NCI-H128 (cell line): ENCODE measurements at regions not wholly inside any gene's neighbourhood (a gene's known extent, or its start where the extent isn't known, plus 50 kb on each side); places are given as distances from the start of the nearest gene placed in this dataset.

Source experiments
- DNase-seq: peaks from one replicate; lab custom pipeline; 2025; ENCODE audit not compliant: unreplicated experiment; lab: John Stamatoyannopoulos, UW

DNA sequence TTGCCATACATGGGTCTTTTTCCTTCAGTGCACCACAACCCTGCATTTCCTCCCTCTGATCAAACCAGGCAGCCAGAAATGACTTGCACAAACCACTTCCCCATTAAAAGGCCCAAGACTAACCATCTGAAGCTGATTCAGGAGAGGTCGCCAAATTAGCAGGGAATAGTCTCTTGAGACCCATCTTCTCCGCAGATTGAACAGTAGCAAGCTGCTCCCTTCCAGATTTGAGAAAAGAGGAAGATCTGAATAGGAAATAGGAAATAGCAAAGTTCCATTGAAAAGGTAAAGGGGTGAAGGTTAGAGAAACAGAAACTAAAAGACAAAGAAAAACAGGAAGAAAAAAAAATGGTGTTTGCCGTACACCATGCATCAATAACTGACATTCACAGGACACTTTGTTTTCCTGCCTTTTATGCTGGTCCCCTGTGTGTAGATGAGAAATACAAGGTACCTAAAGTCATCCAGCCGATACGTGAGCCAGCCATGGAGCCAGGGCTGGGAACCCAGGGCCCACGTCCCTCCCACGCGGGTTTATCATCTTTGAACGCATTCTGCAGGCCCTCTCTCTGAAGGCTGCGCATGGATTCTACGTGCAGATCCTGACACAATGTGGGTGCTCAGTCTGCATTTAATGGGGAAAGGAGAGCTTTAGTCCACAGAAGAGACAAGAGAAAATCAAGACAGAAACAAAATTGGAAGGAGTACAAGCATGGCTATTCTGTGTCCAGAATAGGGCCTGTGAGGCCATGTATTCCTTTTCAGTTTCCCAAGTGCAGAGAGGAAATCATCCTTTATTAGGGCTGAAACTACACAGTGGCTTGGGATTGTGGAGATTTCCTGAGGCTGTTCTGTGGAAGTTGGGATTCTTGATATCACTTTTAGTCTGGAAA, 268.4 kb upstream of the NPVF start:
- no peak for DNase-seq

DNA sequence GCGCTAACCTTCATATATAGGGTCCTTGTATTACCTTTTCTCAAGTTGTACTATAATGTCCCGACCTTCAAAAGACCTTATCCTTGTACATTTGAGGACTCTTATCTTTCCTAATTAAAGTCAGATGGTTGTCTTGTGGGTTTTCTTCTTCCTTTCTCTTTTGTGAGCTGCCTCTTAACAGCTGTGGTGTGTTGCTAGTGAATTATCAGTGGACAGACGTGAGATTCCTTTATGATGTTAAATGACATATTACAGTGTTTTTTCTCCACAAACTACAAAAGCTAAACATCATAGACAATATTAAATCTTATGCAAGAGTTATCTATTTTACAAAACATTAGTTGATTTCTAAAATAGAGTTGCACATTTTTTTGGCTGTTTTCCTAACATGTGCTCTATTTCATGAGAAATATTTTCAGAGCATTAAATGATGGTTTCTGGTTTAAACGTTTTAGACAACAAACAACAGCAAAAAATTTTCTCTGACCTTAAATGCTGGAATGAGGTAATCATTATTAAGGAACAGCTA, 272.2 kb upstream of the NPVF start:
- DNase-seq, result no peak

DNA sequence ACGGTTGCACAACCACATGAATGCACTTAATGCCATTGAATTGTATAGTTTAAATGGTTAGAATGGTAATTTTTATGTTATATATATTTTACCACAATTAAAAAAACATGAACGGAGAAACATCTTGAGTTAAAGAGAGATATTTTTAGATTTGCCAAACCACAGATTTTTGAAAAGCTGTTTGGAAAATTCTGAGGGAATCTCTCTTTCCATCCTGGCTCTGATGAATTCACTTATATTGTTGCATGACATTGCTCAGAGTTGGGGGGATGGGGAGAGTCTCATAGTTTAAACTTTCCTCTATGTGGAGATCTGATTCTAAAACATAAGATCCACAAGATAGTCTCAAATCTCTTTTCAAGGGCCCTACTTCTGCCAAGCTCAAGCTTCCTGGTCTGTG, 275.0 kb upstream of the NPVF start:
- DNase-seq, result no peak

DNA sequence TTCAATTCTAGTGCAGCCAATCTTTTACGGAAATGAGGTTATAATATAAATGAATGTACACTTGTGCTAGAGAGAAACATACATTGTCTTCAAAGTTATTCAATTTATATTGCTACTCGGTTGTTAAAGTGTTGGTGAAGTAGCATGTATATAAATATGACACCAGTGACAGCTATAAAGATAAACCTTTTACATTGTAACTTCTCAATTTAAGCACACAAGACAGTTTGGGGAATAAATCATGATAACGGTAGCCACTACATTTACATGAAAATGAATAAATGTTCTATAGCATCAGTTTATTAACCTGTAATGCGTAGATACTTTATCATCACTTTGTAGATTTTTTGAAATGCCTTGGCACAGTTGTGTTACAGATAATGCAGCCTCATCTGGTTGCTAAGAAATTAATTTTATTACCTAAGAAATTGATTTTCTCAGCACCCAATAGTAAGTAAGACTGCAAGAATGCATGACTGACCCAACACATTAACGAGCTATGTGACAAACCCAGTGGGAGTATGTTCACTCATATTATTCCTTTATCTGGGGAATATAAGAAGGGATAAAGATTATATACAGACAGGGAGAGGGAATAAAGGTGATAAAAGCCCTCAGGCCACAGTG, 283.9 kb upstream of the NPVF start:
- DNase-seq, result no peak

DNA sequence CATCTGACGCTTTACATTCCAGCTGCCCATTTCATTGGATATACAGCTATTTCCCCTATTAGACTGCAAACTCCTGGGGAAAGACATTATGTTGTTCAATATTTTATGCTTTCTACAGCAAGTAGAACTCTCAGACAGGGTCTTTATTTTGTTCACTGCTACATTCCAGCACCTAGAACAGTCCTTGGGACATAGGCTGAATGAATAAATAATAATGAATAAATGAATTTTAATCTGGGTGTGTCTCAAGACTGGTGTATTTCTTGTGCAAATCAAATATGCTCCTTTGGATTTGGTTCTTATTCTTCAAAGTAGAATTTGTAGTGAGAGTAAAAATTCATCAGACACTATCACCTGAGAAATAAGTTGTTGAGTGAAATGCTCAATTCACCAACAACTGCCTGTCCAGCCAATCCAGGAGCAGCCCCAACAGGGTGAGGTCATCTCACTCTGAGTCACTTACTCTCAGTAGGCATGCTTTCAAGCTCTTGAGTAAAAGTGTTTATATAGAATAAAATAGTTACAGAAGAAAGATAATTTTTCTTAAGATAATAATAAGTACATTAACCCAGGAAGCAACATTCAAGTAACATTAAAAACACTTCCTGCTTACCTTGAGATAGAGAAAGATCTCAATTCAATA, 287.5 kb upstream of the NPVF start:
- no peak for DNase-seq

DNA sequence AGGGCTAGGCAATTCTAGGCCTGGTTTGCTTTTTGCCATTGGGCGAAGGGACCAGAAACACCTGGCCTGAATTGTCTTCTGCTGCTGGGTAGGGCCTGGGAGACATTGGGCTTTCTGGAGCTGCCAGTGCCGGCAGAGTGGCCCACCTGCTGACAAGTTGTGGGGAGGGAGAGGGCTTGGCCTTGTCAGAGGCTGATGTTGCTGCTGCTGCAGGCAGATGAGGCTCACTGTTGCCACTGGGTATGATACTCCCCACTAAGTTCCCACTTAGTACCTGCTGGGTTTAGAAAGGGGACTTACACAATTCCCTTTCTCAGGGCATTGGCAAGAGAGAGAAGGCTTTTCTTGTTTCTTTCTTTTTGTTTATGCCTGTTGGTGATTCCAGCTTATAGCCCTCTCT, 289.6 kb upstream of the NPVF start:
- no peak for DNase-seq

DNA sequence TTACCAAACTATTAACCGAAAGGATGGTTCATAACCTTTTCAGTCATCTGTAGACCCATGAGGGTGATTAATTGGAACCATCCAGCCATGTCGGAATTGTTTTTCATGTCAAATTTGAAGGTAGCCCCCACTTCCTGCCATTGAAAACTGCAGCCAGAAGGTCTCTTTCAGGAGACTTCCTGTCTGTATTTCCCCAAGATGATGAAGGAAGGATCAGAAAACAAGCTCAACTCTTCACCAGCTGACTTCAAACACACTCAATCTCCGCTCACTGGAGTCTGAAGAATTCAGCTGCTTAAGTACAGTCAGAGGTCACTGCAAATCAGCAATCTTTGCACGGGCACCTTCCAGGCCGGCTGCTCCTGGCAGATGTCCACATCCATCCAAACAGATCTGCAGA, 291.7 kb upstream of the NPVF start:
- DNase-seq, result no peak

DNA sequence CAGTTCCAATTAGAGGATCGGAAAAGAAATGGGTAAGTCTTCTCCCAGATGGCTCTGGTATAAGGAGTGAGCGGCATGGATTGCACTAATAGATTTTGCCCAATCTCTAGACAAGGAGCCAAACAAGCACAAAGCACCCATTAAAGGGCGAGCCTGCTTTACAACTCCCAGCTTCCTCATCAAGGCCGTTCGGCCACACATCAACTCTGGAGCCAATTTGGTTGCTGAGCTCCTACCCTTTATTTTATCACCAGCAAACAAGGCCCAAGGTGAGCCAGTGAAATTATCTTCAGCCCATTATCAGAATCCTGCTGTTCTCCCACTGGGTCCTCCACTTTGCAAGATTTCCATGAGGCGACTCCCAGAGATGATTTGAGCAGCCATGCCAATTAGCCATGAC, 292.2 kb upstream of the NPVF start:
- DNase-seq, result no peak

DNA sequence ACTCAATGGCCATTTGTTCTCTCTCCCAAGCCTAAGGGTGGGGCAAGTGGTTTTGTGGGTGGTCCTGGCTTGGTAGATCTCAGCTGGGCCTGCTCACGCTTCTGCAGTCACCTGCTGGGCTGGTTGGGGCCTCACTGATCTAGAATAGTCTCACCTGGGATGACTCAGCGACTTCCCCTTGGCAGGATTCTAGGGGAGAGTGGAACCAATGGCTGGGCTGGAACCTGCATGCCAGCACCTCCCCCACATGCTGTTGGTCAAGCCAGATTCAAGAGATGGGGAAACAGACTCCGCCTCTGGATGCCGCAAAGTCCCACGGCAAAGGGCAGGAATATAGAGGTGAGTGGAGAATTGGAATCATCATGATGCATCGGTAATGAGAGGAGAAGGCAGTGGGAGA, 292.9 kb upstream of the NPVF start:
- DNase-seq, result no peak

DNA sequence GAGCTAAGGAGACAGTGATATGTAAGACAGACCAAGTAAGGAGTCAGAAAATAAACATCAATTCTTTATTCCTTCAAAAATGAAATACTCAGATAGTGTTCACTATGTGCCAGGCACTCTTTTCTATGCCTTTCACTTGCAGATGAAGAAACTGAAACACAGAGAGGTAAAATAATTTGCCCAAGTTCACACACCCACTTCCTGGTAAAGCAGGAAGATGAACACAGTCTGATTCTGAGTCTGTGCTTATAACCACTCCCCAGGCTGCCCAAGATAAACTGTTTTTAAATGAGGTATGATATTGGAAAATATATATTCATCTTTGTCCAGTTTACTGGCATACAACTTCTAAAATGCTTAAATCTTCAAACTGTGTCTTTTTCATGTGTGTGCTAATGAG, 294.4 kb upstream of the NPVF start:
- DNase-seq, result no peak

DNA sequence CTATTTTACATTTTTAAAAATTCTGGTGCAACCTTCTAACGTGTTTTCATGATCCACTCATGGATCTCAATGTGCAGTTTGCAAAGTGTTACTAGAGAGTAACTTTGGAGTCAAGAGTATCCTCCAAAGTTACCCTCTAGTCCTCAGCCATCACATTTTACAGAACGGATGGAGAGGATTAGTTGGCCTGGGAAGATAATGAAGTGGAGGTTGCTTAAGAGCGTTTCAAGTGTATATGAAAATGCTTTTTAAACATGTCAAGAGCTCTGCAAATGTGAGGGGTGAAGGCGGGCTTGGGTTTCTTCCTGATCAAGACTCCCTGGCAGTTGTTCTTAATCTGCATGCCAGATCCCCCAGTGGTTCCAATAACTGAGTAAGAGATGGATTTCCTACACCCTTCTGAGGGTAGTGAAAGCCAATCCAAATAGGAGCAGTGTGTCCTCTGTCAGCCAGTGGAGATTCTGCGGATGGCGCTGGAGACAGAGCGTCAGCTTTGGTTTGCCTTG, 299.4 kb upstream of the NPVF start:
- DNase-seq, result no peak

DNA sequence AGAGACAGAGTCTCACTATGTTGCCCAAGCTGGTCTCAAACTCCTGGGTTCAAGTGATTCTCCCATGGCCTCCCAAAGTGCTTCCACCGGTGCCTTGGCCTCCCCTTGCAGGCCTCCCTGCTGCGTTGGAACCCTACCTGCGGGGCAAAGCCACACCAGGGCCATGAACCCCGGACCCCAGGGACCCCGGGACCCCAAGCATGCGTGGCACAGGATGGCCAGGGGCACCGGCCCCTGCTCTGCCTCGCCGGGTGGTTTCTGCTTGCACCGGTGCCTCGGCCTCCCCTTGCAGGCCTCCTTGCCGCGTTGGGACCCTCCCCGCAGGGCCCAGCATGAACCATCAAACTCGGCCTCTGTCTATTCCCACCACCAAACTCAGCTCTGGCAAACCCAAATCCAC, 301.0 kb upstream of the NPVF start:
- DNase-seq, result no peak

DNA sequence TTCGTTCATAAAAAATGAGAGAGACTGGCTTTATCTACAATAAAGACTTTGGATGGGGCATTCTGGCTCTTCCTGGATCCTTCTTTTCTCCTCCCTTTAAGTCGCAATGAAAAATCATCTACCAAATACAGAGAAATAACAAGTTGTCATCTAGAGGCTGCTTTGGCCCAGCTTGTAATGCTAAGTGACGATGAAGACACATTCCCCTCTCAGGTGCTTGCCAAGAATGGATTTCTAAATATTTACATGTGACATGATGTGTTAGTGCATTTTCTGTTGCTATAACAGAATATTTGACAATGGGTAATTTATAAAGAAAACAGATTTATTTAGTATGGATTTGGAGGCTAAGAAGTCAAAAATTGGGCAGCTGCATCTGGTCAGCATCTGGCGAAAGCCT, 308.6 kb upstream of the NPVF start:
- DNase-seq, result no peak

DNA sequence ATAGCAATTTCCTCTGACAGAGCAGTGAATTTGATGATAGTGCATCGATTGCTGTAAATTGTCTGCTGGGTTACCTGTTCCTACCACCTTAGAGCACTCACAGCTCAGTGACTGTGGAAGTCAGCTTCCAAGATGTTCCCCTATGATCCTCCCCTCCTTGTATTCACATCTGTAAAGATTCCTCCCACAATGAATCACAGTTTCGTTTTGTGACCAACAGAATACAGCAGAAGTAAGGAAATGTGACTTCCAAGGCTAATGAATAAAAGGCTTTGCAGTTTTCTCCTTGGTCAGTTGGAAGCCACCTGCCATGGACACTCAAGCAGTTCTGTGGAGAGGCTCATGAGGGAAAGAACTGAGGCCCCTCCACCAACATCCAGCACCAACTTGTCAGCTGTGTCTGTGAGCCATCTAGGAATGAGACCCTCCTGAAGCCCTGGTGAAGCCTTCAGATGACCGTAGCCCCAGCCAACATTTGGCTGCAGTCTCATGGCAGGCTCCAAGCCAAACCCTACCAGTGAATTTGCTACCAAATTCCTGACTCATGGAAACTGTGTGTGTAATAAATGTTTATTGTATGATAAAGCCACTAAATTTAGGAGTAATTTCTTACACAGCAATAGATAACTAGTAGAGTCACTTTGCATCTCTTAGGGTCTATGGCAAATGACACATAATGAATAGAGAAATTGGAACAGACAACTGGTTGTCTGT, 309.5 kb upstream of the NPVF start:
- no peak for DNase-seq

DNA sequence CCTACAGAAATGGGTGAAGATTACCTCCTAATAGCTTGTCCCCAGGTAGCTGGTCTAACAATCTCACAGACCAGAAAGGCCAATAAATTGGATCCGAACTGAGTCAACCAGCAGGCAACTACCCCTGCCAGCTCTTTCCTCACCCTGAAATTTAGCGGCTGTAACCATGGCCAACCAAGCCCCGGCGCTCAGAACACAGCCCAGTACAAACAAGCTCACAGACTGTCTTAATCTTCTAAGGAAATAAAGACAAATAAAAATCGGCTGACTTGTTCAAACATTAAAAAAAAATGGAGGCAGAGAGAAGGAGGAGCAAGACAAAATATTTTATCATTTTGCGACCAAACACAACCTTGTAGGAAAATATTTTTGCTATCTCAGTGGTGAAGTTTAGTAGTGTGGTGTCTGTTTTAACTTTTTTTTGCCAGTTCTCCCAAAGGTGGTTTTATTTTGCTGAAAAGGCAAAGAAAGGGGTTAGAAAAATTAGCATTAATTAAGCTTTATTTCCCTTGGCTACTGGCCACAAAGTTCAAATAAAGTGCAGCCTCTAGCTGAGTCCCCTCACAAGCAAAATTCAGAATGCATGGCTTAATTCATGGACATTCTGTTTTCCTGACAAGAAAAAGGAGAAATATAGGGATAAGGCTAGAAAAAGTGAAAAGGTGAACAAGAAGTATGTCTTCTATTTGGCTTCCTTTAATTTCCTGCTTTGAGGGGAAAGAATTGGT, 313.0 kb upstream of the NPVF start:
- DNase-seq, result no peak

DNA sequence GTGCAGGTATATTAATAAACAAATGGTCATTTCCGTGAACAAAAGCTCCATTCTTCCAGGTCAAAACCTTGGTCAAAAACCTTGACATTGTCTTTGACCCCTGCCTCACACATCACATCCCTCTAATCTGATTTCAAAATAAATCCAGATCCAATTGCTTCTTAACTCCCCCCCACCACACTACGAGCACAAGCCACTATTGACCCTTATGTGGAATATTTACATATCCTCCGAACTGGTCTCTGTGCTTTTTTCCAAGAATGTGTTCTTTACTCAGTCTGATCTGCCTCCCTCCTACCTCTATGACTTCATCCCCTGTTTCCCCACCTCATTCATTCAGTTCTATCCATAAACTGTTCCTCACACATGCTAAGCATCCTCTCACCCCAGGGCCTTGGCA, 313.6 kb upstream of the NPVF start:
- no peak for DNase-seq

DNA sequence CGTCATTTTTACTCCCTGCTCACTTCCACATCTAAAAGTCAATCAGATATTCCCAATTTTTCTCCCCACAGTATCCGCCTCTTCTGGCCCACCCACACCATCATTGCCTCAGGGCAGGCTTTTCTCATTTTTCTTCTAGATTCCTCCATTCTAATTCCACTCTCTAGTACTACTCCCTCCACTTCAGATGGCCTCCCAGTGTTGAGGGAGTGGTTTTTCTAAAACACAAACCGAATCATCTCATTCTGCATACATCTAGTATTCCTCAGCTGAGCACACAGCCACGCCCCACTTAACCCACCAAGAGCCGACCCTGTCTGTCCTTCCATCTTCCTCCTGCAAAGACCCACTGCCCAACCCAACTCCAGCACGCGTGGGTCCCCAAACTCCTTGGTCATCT, 314.9 kb upstream of the NPVF start:
- DNase-seq, result no peak

DNA sequence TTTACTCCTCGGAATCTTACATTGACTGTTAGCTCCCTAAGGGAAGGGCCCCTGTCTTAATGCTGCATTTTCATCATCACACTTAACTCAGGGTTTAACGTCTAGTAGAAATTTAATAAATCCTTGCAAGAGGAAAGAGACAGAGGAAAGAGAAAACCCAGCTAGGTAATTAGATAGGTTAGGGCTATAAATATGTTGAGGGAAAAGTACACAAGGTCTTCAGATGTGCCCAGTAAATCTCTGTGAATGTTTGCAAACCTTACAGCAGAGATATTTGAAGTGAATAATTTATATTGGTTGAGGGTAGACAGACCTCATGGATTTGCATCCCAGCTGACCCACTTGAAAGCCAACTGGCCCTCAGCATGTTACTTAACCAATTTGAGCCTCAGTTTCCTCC, 315.5 kb upstream of the NPVF start:
- DNase-seq, result no peak

DNA sequence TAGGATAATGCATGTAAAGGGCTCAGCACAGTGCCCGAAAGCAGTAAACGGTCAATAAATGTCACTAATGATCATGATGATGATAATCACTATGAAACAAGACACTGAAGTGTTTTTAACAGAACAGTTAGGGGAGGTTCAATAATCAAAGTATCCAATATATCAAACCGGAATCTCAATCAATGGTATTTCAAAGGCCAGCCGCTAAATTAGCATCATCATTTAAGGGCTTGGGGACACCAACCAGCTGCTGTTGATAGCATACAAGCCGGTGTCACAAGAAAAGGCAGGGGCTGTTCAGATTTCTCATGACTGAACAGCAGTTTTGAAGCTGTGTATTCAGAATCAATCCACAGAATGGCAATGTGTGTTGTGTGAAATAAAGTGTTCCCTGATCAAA, 316.0 kb upstream of the NPVF start:
- DNase-seq, result no peak

DNA sequence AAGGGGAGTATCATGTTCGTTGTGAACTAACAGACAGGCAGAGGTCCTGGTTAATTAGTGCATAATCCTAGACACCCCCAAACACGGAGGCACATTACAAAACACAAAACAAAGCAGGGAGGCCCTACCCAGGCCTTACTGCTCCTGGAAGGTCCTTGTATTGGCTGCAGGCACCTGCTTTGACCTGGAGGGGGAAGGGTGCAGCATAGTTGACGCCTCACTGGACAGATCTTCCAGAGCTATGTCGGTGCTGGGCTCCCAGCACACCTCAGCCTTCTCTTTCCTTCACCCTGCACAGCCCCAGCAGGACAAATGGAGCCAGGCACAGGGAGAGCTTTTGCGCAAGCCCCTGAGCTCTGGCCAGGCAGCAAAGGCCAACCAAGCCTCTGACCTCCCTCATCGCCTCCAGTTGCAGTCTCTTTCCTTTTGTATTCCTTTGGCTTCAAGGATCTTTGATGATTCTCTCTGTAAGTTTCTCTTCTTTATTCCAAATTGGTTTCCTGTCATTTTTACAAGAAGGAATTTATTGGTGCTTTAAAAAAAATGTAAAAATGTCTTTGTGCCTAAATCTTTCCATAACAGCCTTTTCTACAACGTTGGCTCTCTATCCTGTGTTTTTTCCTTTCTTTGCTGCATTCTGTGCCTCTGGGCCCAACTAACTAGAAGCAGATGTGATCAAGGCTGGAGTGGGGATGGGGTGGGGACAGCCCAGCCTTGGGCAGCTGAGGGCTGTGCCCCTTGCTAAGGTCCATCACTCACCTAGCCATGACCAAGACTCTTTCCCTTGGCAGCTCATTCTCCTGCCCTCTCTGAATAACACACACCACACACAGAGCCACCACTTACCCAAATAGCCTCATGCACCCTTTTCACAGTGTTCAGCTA, 317.1 kb upstream of the NPVF start:
- DNase-seq, result no peak
